ENCODE measurements at regions not wholly inside any gene's neighbourhood (a gene's known extent, or its start where the extent isn't known, plus 50 kb on each side); places are given as distances from the start of the nearest gene placed in this dataset.

DNA sequence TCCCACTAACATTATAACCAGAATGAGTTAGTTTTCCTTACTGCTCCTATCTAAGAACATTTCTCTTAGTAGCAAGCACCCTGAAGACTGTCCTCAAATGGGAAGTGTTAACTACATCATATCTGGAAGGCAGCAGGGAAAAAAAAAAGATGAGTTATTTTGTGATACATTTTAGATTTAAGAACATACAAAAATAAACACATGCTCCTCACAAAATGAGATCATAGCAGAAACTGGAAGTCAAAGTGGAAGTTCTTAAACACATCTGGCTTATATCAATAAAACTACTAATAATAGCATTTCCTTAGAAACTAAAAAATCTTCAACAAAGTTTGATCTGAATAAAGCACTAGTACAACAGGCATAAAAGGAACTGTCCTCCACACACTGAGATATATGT is 70.4 kb downstream of the SLITRK6 start:
- Histone ChIP-seq H3K27ac (no peak overlapping the region), H3K4me3 (no peak overlapping the region), H3K27me3 (ENCODE audit: insufficient read depth in 3 of 3, low read length in 2 of 3) (no peaks in the 10 kb centered on the region), H3K9me3 (no peaks in the 10 kb centered on the region), H3K36me3 (ENCODE audit: insufficient read depth in 1 of 2, low read depth in 1 of 2) (no peaks in the 10 kb centered on the region), H3K4me1 (no peaks in the 10 kb centered on the region)
- DNase-seq (no peak), ATAC-seq (no peak)
- intact Hi-C loops (cut with DNase I) = no loop called here
- TF ChIP-seq, protein P1, sequence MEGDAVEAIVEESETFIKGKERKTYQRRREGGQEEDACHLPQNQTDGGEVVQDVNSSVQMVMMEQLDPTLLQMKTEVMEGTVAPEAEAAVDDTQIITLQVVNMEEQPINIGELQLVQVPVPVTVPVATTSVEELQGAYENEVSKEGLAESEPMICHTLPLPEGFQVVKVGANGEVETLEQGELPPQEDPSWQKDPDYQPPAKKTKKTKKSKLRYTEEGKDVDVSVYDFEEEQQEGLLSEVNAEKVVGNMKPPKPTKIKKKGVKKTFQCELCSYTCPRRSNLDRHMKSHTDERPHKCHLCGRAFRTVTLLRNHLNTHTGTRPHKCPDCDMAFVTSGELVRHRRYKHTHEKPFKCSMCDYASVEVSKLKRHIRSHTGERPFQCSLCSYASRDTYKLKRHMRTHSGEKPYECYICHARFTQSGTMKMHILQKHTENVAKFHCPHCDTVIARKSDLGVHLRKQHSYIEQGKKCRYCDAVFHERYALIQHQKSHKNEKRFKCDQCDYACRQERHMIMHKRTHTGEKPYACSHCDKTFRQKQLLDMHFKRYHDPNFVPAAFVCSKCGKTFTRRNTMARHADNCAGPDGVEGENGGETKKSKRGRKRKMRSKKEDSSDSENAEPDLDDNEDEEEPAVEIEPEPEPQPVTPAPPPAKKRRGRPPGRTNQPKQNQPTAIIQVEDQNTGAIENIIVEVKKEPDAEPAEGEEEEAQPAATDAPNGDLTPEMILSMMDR (IDR thresholded peaks at IDR 0.05) = no peak

DNA sequence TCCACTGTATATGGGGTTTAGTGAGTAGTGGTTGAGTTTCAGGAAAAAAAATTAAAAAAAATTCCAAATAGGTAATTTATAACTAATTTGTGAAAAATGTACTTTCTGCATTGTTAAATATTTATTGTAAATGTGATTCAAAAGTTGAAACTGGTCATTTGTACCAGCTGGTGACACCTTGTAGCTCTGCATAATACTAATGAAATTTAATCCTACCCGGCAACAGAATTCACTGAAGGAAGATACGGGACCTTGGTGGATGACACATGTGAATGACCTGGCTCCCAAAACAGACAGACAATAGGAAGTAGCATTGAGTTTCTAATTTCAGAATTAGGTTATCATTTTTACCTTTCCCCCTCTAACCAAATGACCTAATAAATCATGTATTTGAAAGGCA is 73.8 kb downstream of the SLITRK6 start:
- H3K27me3 ChIP-seq (ENCODE audit: insufficient read depth in 3 of 3, low read length in 2 of 3) = no peaks in the 10 kb centered on the region
- intact Hi-C loops (cut with DNase I) = no loop called here
- H3K36me3 ChIP-seq (ENCODE audit: insufficient read depth in 1 of 2, low read depth in 1 of 2) = no peaks in the 10 kb centered on the region
- H3K4me3 ChIP-seq = no peak overlapping the region
- no peak overlapping the region for H3K27ac ChIP-seq
- no peak for DNase-seq
- H3K9me3 ChIP-seq = no peaks in the 10 kb centered on the region
- no peaks in the 10 kb centered on the region for H3K4me1 ChIP-seq
- TF ChIP-seq, protein P1 (IDR thresholded peaks at IDR 0.05) = no peak
- no peak for ATAC-seq
- 53 to 65% (median 57%) methylated on average over 2 of the region's 2 CpGs for WGBS, 3 donors

DNA sequence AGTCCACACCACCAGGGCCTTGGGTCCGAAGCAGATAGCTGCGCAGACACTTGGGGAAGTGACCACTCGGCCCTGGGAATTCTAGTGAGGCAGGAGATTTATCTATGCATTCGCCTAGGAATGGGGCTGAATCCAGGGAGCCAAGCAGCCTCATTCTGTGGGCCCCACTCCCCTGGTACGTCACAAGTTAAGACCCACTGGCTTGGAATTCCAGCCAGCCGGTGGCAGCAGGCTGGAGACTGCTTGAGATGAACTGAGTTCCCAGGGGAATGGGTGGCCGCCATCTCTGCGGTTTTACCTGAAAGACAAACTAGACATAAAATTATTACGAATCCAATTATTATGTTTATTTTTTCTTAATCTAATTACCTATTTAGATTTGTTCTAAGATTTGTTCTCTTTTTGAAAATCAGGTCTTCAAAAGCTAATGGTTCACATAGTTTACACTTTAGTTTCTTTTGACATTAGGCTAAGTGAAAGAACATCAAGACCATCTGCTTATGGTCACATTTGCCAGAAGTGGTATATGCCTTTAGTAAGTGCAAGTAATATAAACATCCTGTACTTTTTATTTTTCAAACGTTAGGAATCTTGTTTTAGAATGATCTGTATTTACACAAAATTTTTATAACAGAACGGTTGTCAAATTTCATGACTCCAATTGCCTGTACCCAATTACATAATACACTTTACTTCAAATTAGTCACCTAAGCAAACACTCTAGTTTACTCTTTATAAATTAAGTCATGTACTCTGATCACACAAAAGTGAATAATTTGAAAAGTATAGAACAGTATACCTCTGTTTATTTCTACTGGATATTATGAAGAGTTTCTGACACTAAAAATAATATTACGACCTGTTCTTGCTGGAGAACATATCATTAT is 74.4 kb downstream of the SLITRK6 start:
- H3K27me3 ChIP-seq (ENCODE audit: insufficient read depth in 3 of 3, low read length in 2 of 3) = no peaks in the 10 kb centered on the region
- TF ChIP-seq, protein P1 (IDR thresholded peaks at IDR 0.05) = no peak
- no peaks in the 10 kb centered on the region for H3K36me3 ChIP-seq (ENCODE audit: insufficient read depth in 1 of 2, low read depth in 1 of 2)
- intact Hi-C loops (cut with DNase I) = no loop called here
- no peaks in the 10 kb centered on the region for H3K4me1 ChIP-seq
- H3K9me3 ChIP-seq = no peaks in the 10 kb centered on the region
- 82 to 86% (median 85%) methylated on average over 12 of the region's 12 CpGs for WGBS, 3 donors
- DNase-seq (no peak), ATAC-seq (no peak)
- H3K27ac ChIP-seq = no peak overlapping the region
- H3K4me3 ChIP-seq = no peak overlapping the region

DNA sequence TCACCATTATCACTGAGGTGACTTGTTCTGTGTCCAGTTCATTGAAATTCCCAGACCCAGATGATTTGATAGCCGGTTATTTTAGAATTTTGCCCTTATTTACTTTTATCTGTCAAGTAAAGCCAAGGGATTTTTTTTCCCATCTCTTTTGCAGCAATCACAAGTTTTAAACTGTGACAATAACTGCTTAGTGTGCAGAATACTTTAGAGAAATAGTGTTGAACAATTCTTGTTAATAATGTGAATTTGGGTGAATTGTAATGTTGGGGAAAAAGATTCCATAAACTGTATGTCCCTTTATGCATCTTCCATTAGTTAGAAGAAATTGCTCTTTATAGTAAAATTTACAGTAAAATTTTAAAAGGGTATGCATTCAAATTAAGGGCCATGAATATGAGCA is 79.5 kb downstream of the SLITRK6 start:
- ATAC-seq (no peak), DNase-seq (no peak)
- Histone ChIP-seq H3K36me3 (ENCODE audit: insufficient read depth in 1 of 2, low read depth in 1 of 2) (no peaks in the 10 kb centered on the region), H3K9me3 (no peaks in the 10 kb centered on the region), H3K4me3 (no peak overlapping the region), H3K4me1 (no peaks in the 10 kb centered on the region), H3K27me3 (ENCODE audit: insufficient read depth in 3 of 3, low read length in 2 of 3) (no peaks in the 10 kb centered on the region), H3K27ac (no peak overlapping the region)
- intact Hi-C loops (cut with DNase I) = no loop called here
- TF ChIP-seq, protein P1 (IDR thresholded peaks at IDR 0.05) = no peak
- WGBS, 3 donors = 89 to 93% (median 89%) methylated on average over 1 of the region's 1 CpG

DNA sequence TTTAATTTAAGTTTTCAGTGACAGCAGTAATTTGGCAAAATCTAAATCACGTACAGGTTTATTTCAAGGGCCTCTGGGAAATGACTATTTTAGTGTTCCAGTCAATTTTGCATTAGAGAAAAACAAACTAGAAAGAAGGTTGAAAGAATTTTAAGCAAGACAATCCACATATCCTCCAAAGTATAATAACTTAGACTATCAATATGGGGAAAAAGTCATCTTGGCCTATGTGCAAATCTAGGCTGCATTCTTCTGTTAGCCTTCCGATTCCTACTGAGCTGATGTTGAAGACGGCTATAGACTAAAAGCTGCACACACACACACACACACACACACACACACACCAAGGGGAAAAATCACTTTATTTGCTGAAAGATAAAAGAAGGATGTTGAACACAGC is 81.3 kb downstream of the SLITRK6 start:
- Histone ChIP-seq H3K36me3 (ENCODE audit: insufficient read depth in 1 of 2, low read depth in 1 of 2) (no peaks in the 10 kb centered on the region), H3K27me3 (ENCODE audit: insufficient read depth in 3 of 3, low read length in 2 of 3) (no peaks in the 10 kb centered on the region), H3K4me1 (no peaks in the 10 kb centered on the region), H3K4me3 (no peak overlapping the region), H3K27ac (no peak overlapping the region), H3K9me3 (no peaks in the 10 kb centered on the region)
- intact Hi-C loops (cut with DNase I) = no loop called here
- TF ChIP-seq, protein P1 (IDR thresholded peaks at IDR 0.05) = no peak
- no peak for ATAC-seq
- WGBS, 3 donors = 78 to 87% (median 82%) methylated on average over 3 of the region's 3 CpGs
- no peak for DNase-seq
